ENCODE measurements at regions not wholly inside any gene's neighbourhood (a gene's known extent, or its start where the extent isn't known, plus 50 kb on each side); places are given as distances from the start of the nearest gene placed in this dataset.

DNA sequence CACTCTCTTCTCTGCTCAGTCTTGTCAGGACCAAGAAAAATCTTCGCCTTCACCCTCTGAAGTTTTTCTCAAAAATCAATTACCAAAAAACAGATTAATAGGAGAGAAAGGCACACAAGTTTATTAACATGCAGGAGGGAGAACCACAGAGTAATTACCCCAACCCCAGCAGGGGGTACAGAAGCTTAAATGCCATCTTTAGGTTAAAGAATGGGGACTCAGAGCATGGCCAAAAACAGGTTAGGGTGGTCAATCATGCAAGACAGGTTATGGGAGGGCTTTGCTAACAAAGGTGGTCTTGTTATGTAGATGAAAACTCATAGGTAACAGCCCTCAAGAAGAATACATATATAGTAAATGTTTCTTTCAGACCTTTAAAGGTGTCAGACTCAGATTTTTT, 100.5 kb upstream of the BTN3A2 start:
- Mint-ChIP-seq H3K9me3 (no peaks in the 10 kb centered on the region), H3K4me3 (no peak overlapping the region), H3K27ac (no peak overlapping the region), H3K36me3 (no peaks in the 10 kb centered on the region), H3K27me3 (no peaks in the 10 kb centered on the region), H3K4me1 (ENCODE audit: unreplicated experiment) (peaks cover 10% of the 10 kb centered on the region)
- TF ChIP-seq, protein P1, sequence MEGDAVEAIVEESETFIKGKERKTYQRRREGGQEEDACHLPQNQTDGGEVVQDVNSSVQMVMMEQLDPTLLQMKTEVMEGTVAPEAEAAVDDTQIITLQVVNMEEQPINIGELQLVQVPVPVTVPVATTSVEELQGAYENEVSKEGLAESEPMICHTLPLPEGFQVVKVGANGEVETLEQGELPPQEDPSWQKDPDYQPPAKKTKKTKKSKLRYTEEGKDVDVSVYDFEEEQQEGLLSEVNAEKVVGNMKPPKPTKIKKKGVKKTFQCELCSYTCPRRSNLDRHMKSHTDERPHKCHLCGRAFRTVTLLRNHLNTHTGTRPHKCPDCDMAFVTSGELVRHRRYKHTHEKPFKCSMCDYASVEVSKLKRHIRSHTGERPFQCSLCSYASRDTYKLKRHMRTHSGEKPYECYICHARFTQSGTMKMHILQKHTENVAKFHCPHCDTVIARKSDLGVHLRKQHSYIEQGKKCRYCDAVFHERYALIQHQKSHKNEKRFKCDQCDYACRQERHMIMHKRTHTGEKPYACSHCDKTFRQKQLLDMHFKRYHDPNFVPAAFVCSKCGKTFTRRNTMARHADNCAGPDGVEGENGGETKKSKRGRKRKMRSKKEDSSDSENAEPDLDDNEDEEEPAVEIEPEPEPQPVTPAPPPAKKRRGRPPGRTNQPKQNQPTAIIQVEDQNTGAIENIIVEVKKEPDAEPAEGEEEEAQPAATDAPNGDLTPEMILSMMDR (conservative IDR thresholded peaks at IDR 0.05), result no peak
- DNase-seq (ENCODE audit: extremely low spot score, unreplicated experiment), result no peak

- Mint-ChIP-seq H3K4me1 (ENCODE audit: unreplicated experiment) (peaks cover 13% of the 10 kb centered on the region), H3K27me3 (no peaks in the 10 kb centered on the region), H3K36me3 (no peaks in the 10 kb centered on the region), H3K9me3 (no peaks in the 10 kb centered on the region), H3K27ac (no peak overlapping the region), H3K4me3 (no peak overlapping the region)
- TF ChIP-seq, protein P1 (conservative IDR thresholded peaks at IDR 0.05), result no peak
- DNase-seq (ENCODE audit: extremely low spot score, unreplicated experiment), result no peak
Observed at GRCh38 chr6:26267083-26267589, 97.9 kb upstream of the BTN3A2 start.

DNA sequence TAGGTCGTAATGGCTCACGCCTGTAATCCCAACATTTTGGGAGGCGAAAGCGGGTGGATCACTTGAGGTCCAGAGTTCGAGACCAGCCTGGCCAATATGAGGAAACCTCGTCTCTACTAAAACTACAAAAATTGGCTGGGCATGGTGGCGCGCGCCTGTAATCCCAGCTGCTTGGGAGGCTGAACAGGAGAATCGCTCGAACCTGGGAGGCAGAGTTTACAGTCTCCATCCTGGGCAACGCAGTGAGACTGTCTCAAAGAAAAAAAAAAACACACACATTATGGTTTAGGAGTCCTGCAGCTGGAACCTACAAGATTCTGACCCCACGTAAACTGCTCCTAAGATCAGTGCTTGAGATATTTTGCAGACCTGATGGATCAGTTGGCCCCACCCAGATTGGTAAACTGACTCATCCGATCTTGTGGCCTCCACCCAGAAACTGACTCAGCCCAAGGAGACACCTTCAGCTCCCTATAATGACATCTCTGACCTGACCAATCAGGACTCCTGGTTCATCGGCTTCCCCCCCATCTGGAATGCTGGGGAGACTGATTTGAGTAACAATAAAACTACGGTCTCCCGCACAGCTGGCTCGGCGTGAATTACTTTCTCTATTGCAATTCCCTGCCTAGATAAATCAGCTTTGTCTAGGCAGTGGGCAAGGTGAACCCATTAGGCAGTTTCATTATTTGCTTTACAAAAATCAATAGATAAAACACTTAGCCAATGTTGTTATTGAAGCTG, 96.2 kb upstream of the BTN3A2 start:
- Mint-ChIP-seq H3K9me3 (no peaks in the 10 kb centered on the region), H3K4me3 (peak overlapping the region; percentile 63), H3K27me3 (no peaks in the 10 kb centered on the region), H3K27ac (peak overlapping the region; percentile 83), H3K36me3 (no peaks in the 10 kb centered on the region), H3K4me1 (ENCODE audit: unreplicated experiment) (peaks cover 13% of the 10 kb centered on the region)
- TF ChIP-seq, protein P1 (conservative IDR thresholded peaks at IDR 0.05), result no peak
- DNase-seq (ENCODE audit: extremely low spot score, unreplicated experiment), result no peak

DNA sequence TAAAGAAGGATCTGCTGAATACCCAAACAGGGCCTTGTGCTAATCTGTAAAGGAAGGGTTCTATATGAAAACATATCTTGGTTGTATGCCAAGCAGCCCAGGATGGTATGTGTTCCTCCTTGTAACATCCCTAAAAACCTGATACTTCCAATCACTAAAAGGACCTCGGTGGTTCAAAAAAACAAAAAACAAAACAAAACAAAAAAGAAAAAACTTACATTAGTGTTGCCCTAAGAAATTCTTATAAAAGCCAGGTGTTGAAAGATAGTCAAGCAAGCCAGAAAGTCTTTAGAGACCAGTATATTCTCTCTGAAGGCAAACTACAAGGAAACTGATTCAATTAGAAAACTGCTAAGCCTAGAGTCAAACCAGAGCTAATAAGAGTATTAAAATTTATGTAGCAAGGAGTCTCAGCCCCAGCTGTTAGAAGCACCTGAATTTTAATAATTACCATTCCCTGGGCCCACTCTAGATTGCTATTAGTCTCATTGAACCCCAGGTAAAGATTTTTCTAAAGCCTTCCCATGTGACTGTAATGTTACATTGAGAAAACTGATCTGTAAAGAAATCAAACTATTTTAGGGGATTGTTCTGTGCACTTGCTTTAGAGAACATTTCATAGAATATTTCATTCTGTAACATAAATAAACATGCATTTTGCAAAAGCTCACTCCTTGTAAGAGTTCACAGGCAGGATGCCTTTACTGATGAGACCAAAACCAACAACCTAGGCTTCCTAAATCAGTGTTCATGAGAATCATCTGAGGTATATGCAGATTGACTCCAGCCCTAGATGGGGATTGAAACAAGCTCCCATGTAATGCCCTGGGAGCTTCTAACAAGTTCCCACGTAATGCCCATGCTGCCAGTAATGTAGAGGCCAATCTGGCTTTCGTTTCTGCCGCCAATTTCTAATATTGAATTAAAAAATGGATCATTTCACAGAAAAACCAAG, 95.2 kb upstream of the BTN3A2 start:
- no peaks in the 10 kb centered on the region for H3K27me3 Mint-ChIP-seq
- TF ChIP-seq, protein P1 (conservative IDR thresholded peaks at IDR 0.05), result no peak
- no peaks in the 10 kb centered on the region for H3K36me3 Mint-ChIP-seq
- peaks cover 13% of the 10 kb centered on the region for H3K4me1 Mint-ChIP-seq (ENCODE audit: unreplicated experiment)
- H3K4me3 Mint-ChIP-seq, result no peak overlapping the region
- no peaks in the 10 kb centered on the region for H3K9me3 Mint-ChIP-seq
- H3K27ac Mint-ChIP-seq, result peak overlapping the region; percentile 61
- DNase-seq (ENCODE audit: extremely low spot score, unreplicated experiment), result no peak

DNA sequence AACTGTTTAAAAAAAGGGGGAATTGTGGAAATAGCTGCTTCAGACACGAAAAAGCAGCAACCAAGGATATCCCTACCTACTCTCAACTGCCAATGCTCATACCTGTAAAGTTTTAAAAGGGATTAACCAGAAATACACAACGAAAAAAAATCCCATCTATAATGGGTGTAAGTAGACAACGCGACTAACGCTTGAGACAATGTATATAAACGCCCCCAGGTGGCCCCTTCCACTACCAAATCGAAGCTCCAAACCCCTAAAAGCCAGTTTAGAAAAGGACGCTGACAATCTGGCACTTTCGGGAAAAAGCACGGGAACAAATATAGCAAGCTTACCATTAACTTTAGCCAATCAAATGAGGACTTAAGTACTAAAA, 94.5 kb upstream of the BTN3A2 start:
- H3K27me3 Mint-ChIP-seq, result no peaks in the 10 kb centered on the region
- H3K4me3 Mint-ChIP-seq, result no peak overlapping the region
- no peaks in the 10 kb centered on the region for H3K36me3 Mint-ChIP-seq
- no peak for DNase-seq (ENCODE audit: extremely low spot score, unreplicated experiment)
- H3K9me3 Mint-ChIP-seq, result no peaks in the 10 kb centered on the region
- TF ChIP-seq, protein P1 (conservative IDR thresholded peaks at IDR 0.05), result peak; percentile 13
- H3K4me1 Mint-ChIP-seq (ENCODE audit: unreplicated experiment), result peaks cover 13% of the 10 kb centered on the region
- no peak overlapping the region for H3K27ac Mint-ChIP-seq

Data from type B pancreatic cell (in vitro differentiated cells).